Muscle of leg (tissue), 3 donors: ENCODE measurements at regions not wholly inside any gene's neighbourhood (a gene's known extent, or its start where the extent isn't known, plus 50 kb on each side); places are given as distances from the start of the nearest gene placed in this dataset.

Experiments
- DNase-seq: peaks from one replicate; pipeline ENCODE4 v3.0.0; 2013
- H3K27ac ChIP-seq: one replicate; pipeline ENCODE4 v1.5.1; 2013; ENCODE audit warnings: mild to moderate bottlenecking, low read length, control low read depth
- H3K27me3 ChIP-seq: one replicate; pipeline ENCODE4 v1.6.1; 2013; ENCODE audit warnings: low read length; ENCODE audit not compliant: control insufficient read depth, insufficient read depth
- H3K36me3 ChIP-seq: one replicate; pipeline ENCODE4 v1.6.1; 2013; ENCODE audit warnings: low read length; ENCODE audit not compliant: control insufficient read depth, insufficient read depth
- H3K4me1 ChIP-seq: one replicate; pipeline ENCODE4 v1.6.1; 2013; ENCODE audit warnings: low read length; ENCODE audit not compliant: control insufficient read depth, insufficient read depth
- H3K4me3 ChIP-seq: one replicate; pipeline ENCODE4 v1.5.1; 2013; ENCODE audit warnings: low read length, control low read depth
- H3K9me3 ChIP-seq: replicated peaks from 2 replicates; pipeline ENCODE4 v1.6.1; 2013; ENCODE audit warnings: low read depth, low read length; ENCODE audit not compliant: control insufficient read depth
- WGBS: methylation state at CpG from one replicate; pipeline ENCODE4 v1.1.5; 2013; ENCODE audit warnings: missing lambda C conversion rate; ENCODE audit not compliant: insufficient coverage; 5-methylcytosine and 5-hydroxymethylcytosine counted together

DNA sequence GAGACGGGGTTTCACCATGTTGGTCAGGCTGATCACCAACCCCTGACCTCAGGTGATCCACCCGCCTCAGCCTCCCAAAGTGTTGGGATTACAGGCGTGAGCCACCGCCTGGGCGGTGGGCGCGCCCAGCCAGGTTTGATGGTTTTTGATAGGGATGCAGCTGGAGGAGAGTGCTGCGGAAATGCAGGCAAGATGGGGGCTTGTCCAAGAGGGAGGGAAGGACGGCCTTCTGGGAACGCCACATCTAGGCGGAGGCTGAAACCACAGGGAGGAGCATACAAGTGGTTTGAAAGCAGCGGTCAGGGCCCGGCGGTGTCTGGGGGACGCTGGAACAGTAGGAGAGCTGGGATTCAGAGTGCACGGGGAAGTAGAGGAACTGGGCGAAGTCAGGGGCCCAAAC lies 134.6 kb downstream of the VRK1 start:
- DNase-seq: no peak
- Histone ChIP-seq H3K4me3 (no peak overlapping the region), H3K36me3 (no peaks in the 10 kb centered on the region), H3K4me1 (no peaks in the 10 kb centered on the region), H3K27ac (no peak overlapping the region), H3K9me3 (no peaks in the 10 kb centered on the region), H3K27me3 (no peaks in the 10 kb centered on the region)
- WGBS: 93% methylated on average over 17 of the region's 17 CpGs

DNA sequence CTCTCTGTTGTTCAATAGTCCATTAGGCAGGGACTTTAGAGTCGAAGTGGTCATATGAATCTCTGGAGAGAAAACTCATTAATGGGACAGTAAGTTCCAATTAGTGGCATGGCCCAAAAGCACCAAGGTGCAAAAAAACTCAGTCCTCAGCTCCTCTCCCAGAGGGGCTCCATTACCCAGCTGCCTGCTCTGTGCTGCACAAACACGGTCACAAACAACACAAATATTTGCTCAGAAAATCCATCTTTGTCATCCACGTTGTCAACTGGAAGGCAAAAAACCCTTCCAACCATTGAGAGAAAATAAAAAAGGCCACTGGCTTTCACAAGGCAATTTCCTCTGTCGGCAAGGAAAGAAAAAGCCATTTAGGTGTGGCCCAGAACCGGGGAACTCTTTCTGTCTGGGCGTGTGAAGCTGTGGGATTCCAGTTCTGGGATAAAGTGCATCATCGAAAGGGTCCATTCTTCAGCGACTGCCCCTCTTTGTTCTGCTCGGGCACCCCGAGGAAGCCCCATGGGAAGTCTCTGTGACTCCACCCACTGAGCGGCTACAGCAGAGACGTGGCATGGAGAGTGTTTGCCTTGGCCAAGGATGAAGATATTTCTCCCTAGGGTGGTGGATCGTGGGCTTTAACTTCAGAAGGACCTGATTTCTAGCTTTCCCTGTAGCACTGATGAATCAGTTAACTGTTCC lies 137.6 kb downstream of the VRK1 start:
- no peaks in the 10 kb centered on the region for H3K4me1 ChIP-seq
- DNase-seq: no peak
- no peak overlapping the region for H3K27ac ChIP-seq
- H3K9me3 ChIP-seq: no peaks in the 10 kb centered on the region
- 71% methylated on average over 7 of the region's 13 CpGs for WGBS
- no peak overlapping the region for H3K4me3 ChIP-seq
- no peaks in the 10 kb centered on the region for H3K27me3 ChIP-seq
- no peaks in the 10 kb centered on the region for H3K36me3 ChIP-seq

DNA sequence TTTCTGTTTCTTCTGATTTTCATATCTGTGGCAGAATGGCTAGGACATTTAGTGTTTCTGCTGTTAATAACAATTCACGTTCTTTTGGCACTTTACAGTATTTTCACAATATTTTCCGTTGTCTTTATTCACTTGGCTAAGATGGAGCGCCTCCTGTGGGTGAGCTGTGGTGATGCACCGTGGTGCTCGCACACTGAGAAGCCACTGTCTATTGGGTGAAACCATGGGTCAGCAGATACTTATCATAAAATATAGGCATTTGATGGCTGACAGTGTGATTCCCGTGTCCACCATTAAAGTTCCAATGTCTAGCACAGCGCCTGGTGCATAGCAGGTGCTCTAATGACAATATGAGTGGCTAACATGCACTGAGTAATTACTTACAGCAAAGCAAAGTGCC lies 141.8 kb downstream of the VRK1 start:
- H3K27me3 ChIP-seq: no peaks in the 10 kb centered on the region
- no peaks in the 10 kb centered on the region for H3K4me1 ChIP-seq
- H3K27ac ChIP-seq: no peak overlapping the region
- H3K9me3 ChIP-seq: no peaks in the 10 kb centered on the region
- H3K36me3 ChIP-seq: no peaks in the 10 kb centered on the region
- no peak overlapping the region for H3K4me3 ChIP-seq
- no peak for DNase-seq
- WGBS: no CpG with 5 or more reads among the region's 7 CpGs

DNA sequence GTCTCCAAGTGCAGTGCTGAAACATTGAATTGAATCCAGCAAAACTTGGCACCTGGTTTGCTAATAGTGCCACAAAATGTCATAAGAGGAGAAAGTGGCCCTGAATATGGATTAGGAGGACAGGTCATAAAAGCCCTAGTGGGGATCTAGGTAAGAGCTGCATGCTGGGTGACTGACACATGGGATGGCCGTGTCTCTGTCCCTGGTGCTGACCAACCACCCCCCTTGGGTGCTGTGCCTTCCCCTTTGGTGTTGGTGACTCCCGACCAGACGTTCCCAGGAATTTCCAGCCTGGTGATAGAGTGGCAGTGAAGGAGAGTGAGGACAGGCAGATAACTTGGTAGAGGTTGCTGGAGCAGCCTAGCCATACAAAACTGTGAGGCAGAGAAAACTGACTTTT lies 142.8 kb downstream of the VRK1 start:
- Histone ChIP-seq H3K27ac (no peak overlapping the region), H3K27me3 (no peaks in the 10 kb centered on the region), H3K4me1 (no peaks in the 10 kb centered on the region), H3K36me3 (no peaks in the 10 kb centered on the region), H3K9me3 (no peaks in the 10 kb centered on the region), H3K4me3 (no peak overlapping the region)
- DNase-seq: no peak
- no CpG with 5 or more reads among the region's 3 CpGs for WGBS

DNA sequence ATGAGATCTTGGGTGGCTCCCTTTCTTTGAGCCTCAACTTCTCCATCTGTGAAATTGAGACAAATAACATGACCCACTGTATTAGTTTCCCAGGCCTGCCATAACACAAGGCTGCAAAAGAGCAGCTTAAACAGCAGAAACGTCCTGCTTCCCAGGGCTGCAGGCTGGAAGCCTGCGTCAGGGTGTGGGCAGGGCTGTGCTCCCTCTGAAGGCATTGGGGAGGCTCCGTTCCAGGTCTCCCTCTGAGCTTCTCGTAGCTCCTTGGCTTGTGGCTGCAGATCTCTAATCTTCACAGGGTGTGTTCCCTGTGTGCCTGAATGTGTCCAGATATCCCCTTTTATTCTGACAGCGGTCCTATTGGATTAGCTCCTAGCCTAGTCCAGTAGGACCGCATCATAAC lies 147.1 kb downstream of the VRK1 start:
- WGBS: 44% methylated on average over 5 of the region's 6 CpGs
- H3K27me3 ChIP-seq: no peaks in the 10 kb centered on the region
- no peak for DNase-seq
- no peak overlapping the region for H3K27ac ChIP-seq
- H3K4me1 ChIP-seq: no peaks in the 10 kb centered on the region
- H3K36me3 ChIP-seq: no peaks in the 10 kb centered on the region
- H3K4me3 ChIP-seq: no peak overlapping the region
- H3K9me3 ChIP-seq: no peaks in the 10 kb centered on the region

DNA sequence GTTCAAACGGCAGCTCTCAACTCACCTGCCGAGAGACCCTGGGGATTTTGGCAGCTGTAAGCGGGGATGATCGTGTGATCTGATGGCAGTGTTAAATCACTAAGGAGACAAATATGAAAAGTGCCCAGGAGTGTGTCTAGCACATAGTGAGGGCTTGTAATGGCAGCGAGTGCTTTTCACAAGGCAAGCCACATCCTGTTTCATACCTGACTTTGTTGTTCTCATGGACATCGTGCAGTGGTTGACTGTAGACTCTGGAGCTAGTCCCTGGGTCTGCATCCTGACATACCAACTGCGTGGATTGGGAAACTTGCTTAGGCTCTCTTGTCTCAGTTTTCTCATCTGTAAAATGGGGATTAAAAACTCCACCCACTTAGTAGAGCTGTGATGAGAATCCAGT lies 148.5 kb downstream of the VRK1 start:
- Histone ChIP-seq H3K27ac (no peak overlapping the region), H3K9me3 (no peaks in the 10 kb centered on the region), H3K36me3 (no peaks in the 10 kb centered on the region), H3K27me3 (no peaks in the 10 kb centered on the region), H3K4me1 (no peaks in the 10 kb centered on the region), H3K4me3 (no peak overlapping the region)
- no peak for DNase-seq
- WGBS: 83% methylated on average over 6 of the region's 7 CpGs

DNA sequence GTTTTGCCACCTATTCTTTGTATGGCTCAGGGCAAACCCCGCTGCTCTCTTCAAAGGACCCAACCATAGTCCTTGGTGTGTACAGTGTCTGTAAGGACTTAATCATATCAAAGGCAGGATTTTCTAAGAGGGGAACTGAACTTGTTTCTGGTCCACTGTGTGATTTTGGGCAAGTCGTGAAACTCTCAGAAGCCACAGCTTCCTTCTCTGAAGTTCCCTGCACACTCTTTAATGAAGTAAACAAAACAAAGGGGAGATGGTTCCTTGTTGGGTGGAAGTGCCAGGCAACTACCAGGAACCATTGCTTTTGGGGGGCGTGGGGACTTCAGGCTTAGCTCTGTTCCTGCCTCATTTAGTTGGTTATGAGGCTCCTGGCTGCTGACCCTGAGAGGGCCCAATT lies 152.4 kb downstream of the VRK1 start:
- DNase-seq: no peak
- no peaks in the 10 kb centered on the region for H3K36me3 ChIP-seq
- no peaks in the 10 kb centered on the region for H3K4me1 ChIP-seq
- no peaks in the 10 kb centered on the region for H3K9me3 ChIP-seq
- no peak overlapping the region for H3K27ac ChIP-seq
- H3K27me3 ChIP-seq: no peaks in the 10 kb centered on the region
- H3K4me3 ChIP-seq: no peak overlapping the region
- 83% methylated on average over 1 of the region's 3 CpGs for WGBS

DNA sequence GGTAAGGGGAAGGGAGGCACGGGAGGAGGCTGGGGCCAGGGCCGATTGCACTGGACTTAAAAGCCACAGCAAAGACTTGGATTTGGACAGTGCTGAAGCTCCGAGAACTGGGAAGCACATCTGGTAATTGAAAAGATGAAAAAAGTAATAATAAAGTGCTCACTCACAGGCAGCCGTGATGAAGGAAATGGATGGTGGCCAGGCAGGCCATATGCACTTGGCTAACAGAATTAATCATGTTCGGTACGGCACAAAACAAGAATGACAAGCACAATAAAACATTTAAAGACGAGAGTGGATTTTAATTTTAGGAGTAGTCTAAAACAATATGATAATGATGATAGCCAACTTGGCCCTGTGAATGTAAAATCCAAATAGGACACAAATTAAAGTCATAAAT lies 154.3 kb downstream of the VRK1 start:
- 51% methylated on average over 3 of the region's 7 CpGs for WGBS
- peak; percentile 41 for DNase-seq

DNA sequence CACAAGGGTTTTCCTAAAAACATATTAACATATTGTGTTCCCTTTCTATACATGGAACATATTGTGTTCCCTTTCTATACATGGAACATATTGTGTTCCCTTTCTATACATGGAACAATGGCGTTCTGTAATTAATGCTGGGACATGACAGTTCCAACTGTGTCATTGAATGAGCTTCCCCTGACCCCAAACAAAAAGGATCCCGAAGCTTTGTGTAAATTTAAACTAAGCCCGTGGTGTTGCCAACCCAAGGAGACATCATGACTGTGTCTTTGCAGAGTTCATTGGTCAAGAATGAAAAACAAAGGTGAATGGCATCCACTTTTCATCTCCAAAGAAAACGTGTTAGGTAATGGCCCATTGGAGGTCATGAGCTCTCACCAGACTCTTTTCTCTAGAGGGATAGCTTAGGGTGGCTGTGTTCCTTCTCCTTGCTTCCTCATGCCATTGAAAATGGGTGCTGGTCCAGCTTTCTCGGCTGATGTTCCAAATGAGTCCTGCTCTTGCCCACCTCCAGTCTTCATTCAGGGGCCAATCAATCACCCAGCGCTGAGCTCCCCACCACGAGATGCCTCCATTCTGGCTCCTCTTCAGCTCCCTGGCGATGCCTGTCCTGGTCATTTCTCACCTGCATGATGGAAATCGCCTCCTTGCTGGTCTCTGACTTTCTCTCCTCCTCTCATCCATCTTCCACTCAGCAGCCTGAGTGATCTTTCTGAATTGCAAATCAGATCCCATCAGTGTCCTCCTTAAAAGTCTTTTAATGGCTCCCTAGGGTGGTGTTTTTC lies 156.1 kb downstream of the VRK1 start:
- H3K4me1 ChIP-seq: no peaks in the 10 kb centered on the region
- H3K9me3 ChIP-seq: no peaks in the 10 kb centered on the region
- WGBS: 77% methylated on average over 7 of the region's 9 CpGs
- H3K36me3 ChIP-seq: no peaks in the 10 kb centered on the region
- H3K4me3 ChIP-seq: no peak overlapping the region
- H3K27ac ChIP-seq: no peak overlapping the region
- H3K27me3 ChIP-seq: no peaks in the 10 kb centered on the region
- no peak for DNase-seq

More for the DNA sequence above, 154.3 kb downstream of the VRK1 start:
- Histone ChIP-seq H3K27ac (no peak overlapping the region), H3K9me3 (no peaks in the 10 kb centered on the region), H3K4me3 (no peak overlapping the region), H3K27me3 (no peaks in the 10 kb centered on the region), H3K36me3 (no peaks in the 10 kb centered on the region), H3K4me1 (no peaks in the 10 kb centered on the region)

DNA sequence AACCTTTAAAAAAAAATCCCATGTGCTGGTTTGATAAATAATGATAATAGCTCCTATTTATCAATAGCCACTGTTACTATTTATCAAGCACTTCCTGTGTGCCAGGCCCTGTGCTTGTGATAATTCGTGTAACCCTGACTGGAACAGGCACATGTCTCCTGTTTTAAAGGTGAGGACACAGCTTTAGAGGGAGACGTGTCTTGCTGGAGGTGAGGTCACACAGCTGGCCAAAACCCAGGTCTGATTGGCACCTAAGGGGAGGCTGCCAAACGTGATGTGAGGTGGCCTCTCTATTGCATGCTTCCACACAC lies 156.6 kb downstream of the VRK1 start:
- Histone ChIP-seq H3K27ac (no peak overlapping the region), H3K4me1 (no peaks in the 10 kb centered on the region), H3K36me3 (no peaks in the 10 kb centered on the region), H3K4me3 (no peak overlapping the region), H3K9me3 (no peaks in the 10 kb centered on the region), H3K27me3 (no peaks in the 10 kb centered on the region)
- no peak for DNase-seq
- no CpG with 5 or more reads among the region's 3 CpGs for WGBS
